Urinary bladder (tissue), 3 donors: ENCODE measurements at regions not wholly inside any gene's neighbourhood (a gene's known extent, or its start where the extent isn't known, plus 50 kb on each side); places are given as distances from the start of the nearest gene placed in this dataset.

Source experiments
- DNase-seq: peaks from one replicate; pipeline ENCODE4 v3.0.0-alpha.2; 2015; ENCODE audit errors: extremely low spot score
- H3K27ac ChIP-seq: one replicate; pipeline ENCODE4 v1.5.1; 2013; ENCODE audit warnings: low read depth, mild to moderate bottlenecking, moderate library complexity
- H3K36me3 ChIP-seq: one replicate; pipeline ENCODE4 v1.6.1; 2013; ENCODE audit warnings: mild to moderate bottlenecking, moderate library complexity; ENCODE audit not compliant: insufficient read depth
- H3K4me1 ChIP-seq: one replicate; pipeline ENCODE4 v1.6.1; 2013; ENCODE audit warnings: mild to moderate bottlenecking, moderate library complexity; ENCODE audit not compliant: insufficient read depth
- H3K4me3 ChIP-seq: one replicate; pipeline ENCODE4 v1.5.1; 2013; ENCODE audit warnings: low read depth, low read length
- WGBS: extraction: QIAGEN DNeasy Blood & Tissue Kit; methylation state at CpG from one replicate; pipeline ENCODE4 v1.1.7; 2013; 5-methylcytosine and 5-hydroxymethylcytosine counted together
- donor health status: healthy with polysubstance abuse.
- donor health status: healthy.

- Histone ChIP-seq H3K27ac (no peak overlapping the region), H3K4me3 (no peak overlapping the region), H3K36me3 (no peaks in the 10 kb centered on the region), H3K4me1 (no peaks in the 10 kb centered on the region)
- WGBS = 86% methylated on average over 5 of the region's 5 CpGs
- no peak for DNase-seq
Observed at GRCh38 chr1:219040291-219040690, 133.4 kb upstream of the LYPLAL1 start.

GRCh38 chr1:219041141-219041540 lies 132.5 kb upstream of the LYPLAL1 start:
- no peak overlapping the region for H3K27ac ChIP-seq
- no peak overlapping the region for H3K4me3 ChIP-seq
- no peak for DNase-seq
- H3K36me3 ChIP-seq = no peaks in the 10 kb centered on the region
- no peaks in the 10 kb centered on the region for H3K4me1 ChIP-seq

- H3K27ac ChIP-seq = no peak overlapping the region
- H3K36me3 ChIP-seq = no peaks in the 10 kb centered on the region
- H3K4me3 ChIP-seq = no peak overlapping the region
- H3K4me1 ChIP-seq = no peaks in the 10 kb centered on the region
- 1% methylated on average over 1 of the region's 1 CpG for WGBS
- no peak for DNase-seq
Observed at GRCh38 chr1:219041818-219042217, 131.9 kb upstream of the LYPLAL1 start.

GRCh38 chr1:219042769-219043168 lies 130.9 kb upstream of the LYPLAL1 start:
- Histone ChIP-seq H3K36me3 (no peaks in the 10 kb centered on the region), H3K27ac (no peak overlapping the region), H3K4me1 (no peaks in the 10 kb centered on the region), H3K4me3 (no peak overlapping the region)
- WGBS = 42% methylated on average over 2 of the region's 2 CpGs
- no peak for DNase-seq

GRCh38 chr1:219045246-219045645 lies 128.4 kb upstream of the LYPLAL1 start:
- H3K27ac ChIP-seq = no peak overlapping the region
- H3K36me3 ChIP-seq = no peaks in the 10 kb centered on the region
- 97% methylated on average over 3 of the region's 3 CpGs for WGBS
- no peak overlapping the region for H3K4me3 ChIP-seq
- no peak for DNase-seq
- H3K4me1 ChIP-seq = no peaks in the 10 kb centered on the region

- no peaks in the 10 kb centered on the region for H3K4me1 ChIP-seq
- DNase-seq = no peak
- H3K4me3 ChIP-seq = no peak overlapping the region
- no peaks in the 10 kb centered on the region for H3K36me3 ChIP-seq
- WGBS = 30% methylated on average over 4 of the region's 4 CpGs
- no peak overlapping the region for H3K27ac ChIP-seq
Observed at GRCh38 chr1:219049501-219049900, 124.2 kb upstream of the LYPLAL1 start.

GRCh38 chr1:219050086-219050821 lies 123.4 kb upstream of the LYPLAL1 start:
- 81% methylated on average over 5 of the region's 5 CpGs for WGBS
- Histone ChIP-seq H3K4me1 (no peaks in the 10 kb centered on the region), H3K27ac (no peak overlapping the region), H3K4me3 (no peak overlapping the region), H3K36me3 (no peaks in the 10 kb centered on the region)
- no peak for DNase-seq

GRCh38 chr1:219050822-219051125 lies 122.9 kb upstream of the LYPLAL1 start:
- Histone ChIP-seq H3K36me3 (no peaks in the 10 kb centered on the region), H3K27ac (no peak overlapping the region), H3K4me3 (no peak overlapping the region), H3K4me1 (no peaks in the 10 kb centered on the region)
- 0% methylated on average over 1 of the region's 1 CpG for WGBS
- DNase-seq = no peak

- Histone ChIP-seq H3K36me3 (no peaks in the 10 kb centered on the region), H3K27ac (no peak overlapping the region), H3K4me1 (no peaks in the 10 kb centered on the region), H3K4me3 (no peak overlapping the region)
- WGBS = 69% methylated on average over 4 of the region's 4 CpGs
- DNase-seq = no peak
Observed at GRCh38 chr1:219051547-219051946, 122.1 kb upstream of the LYPLAL1 start.

GRCh38 chr1:219058891-219059820 lies 114.5 kb upstream of the LYPLAL1 start:
- no peaks in the 10 kb centered on the region for H3K36me3 ChIP-seq
- 96% methylated on average over 1 of the region's 1 CpG for WGBS
- no peak for DNase-seq
- no peak overlapping the region for H3K27ac ChIP-seq
- no peaks in the 10 kb centered on the region for H3K4me1 ChIP-seq
- no peak overlapping the region for H3K4me3 ChIP-seq

- Histone ChIP-seq H3K4me3 (no peak overlapping the region), H3K27ac (no peak overlapping the region), H3K4me1 (no peaks in the 10 kb centered on the region), H3K36me3 (no peaks in the 10 kb centered on the region)
- DNase-seq = no peak
- WGBS = 74% methylated on average over 5 of the region's 5 CpGs
Observed at GRCh38 chr1:219060798-219061197, 112.9 kb upstream of the LYPLAL1 start.

- H3K4me1 ChIP-seq = no peaks in the 10 kb centered on the region
- no peak for DNase-seq
- no peak overlapping the region for H3K4me3 ChIP-seq
- no peak overlapping the region for H3K27ac ChIP-seq
- 74% methylated on average over 4 of the region's 4 CpGs for WGBS
- H3K36me3 ChIP-seq = no peaks in the 10 kb centered on the region
Observed at GRCh38 chr1:219062161-219062560, 111.5 kb upstream of the LYPLAL1 start.

GRCh38 chr1:219066098-219066497 lies 107.6 kb upstream of the LYPLAL1 start:
- no peaks in the 10 kb centered on the region for H3K4me1 ChIP-seq
- DNase-seq = no peak
- 86% methylated on average over 1 of the region's 1 CpG for WGBS
- no peak overlapping the region for H3K4me3 ChIP-seq
- no peak overlapping the region for H3K27ac ChIP-seq
- H3K36me3 ChIP-seq = no peaks in the 10 kb centered on the region

GRCh38 chr1:219066631-219067349 lies 106.9 kb upstream of the LYPLAL1 start:
- Histone ChIP-seq H3K4me1 (no peaks in the 10 kb centered on the region), H3K36me3 (no peaks in the 10 kb centered on the region), H3K27ac (no peak overlapping the region), H3K4me3 (no peak overlapping the region)
- DNase-seq = peak; percentile 36
- 23% methylated on average over 1 of the region's 1 CpG for WGBS
